Suprapubic skin (tissue), 4 donors: ENCODE measurements at regions not wholly inside any gene's neighbourhood (a gene's known extent, or its start where the extent isn't known, plus 50 kb on each side); places are given as distances from the start of the nearest gene placed in this dataset.

Source experiments
- DNase-seq, 2 donors: peaks; one replicate each; pipeline ENCODE4 v3.0.0-alpha.2; 2019; ENCODE audit warnings: low spot score in 2 of 2
- H3K27ac ChIP-seq: fragments of 200-600 bp; sonication (generic); one replicate; pipeline ENCODE4 v1.5.1; 2019
- H3K27me3 ChIP-seq: fragments of 200-600 bp; sonication (generic); one replicate; pipeline ENCODE4 v1.5.1; 2019
- H3K36me3 ChIP-seq: fragments of 200-600 bp; sonication (generic); one replicate; pipeline ENCODE4 v1.5.1; 2019
- H3K4me1 ChIP-seq: fragments of 200-600 bp; sonication (generic); one replicate; pipeline ENCODE4 v1.5.1; 2019
- H3K4me3 ChIP-seq: fragments of 200-600 bp; sonication (generic); one replicate; pipeline ENCODE4 v1.5.1; 2019; ENCODE audit warnings: mild to moderate bottlenecking
- H3K9me3 ChIP-seq: fragments of 200-600 bp; sonication (generic); one replicate; pipeline ENCODE4 v1.5.1; 2019
- EP300 ChIP-seq: sonication (generic); formaldehyde crosslinking; IDR thresholded peaks from one replicate; pipeline ENCODE4 v1.6.1; 2017; ENCODE audit warnings: antibody characterized with exemption
- POLR2A ChIP-seq, 2 donors: fragments of 450-650 bp; IDR thresholded peaks; one replicate each; pipeline ENCODE4 v1.6.1; 2017; ENCODE audit warnings: antibody characterized with exemption in 2 of 2, mild to moderate bottlenecking in 2 of 2, moderate library complexity in 2 of 2
- POLR2AphosphoS5 ChIP-seq, 3 donors: sonication (generic); formaldehyde crosslinking; IDR thresholded peaks; one replicate each; pipeline ENCODE4 v1.6.1; 2017; ENCODE audit warnings: antibody characterized with exemption in 3 of 3
- WGBS: methylation state at CpG from one replicate; pipeline ENCODE4 v1.1.5; 2018; 5-methylcytosine and 5-hydroxymethylcytosine counted together
- TF ChIP-seq, protein P1 (sequence below), 2 donors: fragments of 200-600 bp in 1 of 2; fragments of 450-650 bp in 1 of 2; sonication (generic) in 1 of 2; IDR thresholded peaks; one replicate each; pipeline ENCODE4 v1.5.1; 2016 to 2019; ENCODE audit warnings: antibody characterized with exemption in 2 of 2, mild to moderate bottlenecking in 1 of 2, moderate library complexity in 1 of 2

DNA sequence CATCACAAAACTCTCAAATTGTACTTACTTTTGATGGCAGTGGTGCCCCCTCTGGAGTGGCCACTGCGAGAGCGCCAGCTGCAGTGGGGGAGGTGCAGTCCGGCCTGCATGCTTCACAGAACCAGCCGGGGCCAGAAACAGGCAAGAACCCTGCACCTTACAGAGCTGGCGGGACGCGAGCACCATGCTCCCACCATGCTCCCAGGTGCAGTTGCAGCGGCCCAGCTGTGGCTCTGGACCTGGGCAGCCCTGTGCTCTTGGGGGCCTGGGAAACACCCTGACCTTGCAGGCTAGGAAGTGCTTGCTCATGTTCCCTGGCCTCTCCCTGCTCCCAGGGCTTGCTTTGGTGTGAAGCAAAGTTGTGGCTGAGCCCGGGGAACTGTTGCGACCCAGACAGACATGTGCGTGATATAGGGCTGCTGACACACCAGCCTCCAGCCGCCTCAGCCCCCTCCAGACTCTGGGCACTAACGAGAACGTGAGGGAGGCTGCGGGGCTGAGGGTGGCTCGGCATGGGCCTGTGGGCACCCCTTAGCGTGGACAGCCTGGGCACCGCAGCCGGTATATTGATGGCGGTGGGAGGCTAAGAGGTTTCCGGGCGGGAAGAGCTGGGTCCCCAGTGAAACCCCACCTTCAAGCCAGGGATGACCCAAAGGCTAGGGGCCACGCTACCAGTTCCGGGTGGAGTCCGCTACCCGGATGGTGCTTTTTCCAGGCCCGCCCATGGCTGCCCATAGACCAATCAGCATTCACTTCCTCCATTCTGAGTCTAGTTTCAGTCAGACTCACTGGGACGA lies 1809.9 kb upstream of the ACO1 start:
- DNase-seq: peak; percentile 56 to 59
- no peak overlapping the region for H3K4me3 ChIP-seq
- H3K27ac ChIP-seq: no peak overlapping the region
- peaks cover 13% of the 10 kb centered on the region for H3K9me3 ChIP-seq
- no peaks in the 10 kb centered on the region for H3K27me3 ChIP-seq
- H3K4me1 ChIP-seq: no peaks in the 10 kb centered on the region
- TF ChIP-seq POLR2AphosphoS5 (IDR thresholded peaks at IDR 0.05) (no peak), EP300 (no peak), POLR2A (IDR thresholded peaks at IDR 0.05) (no peak)
- TF ChIP-seq, protein P1, sequence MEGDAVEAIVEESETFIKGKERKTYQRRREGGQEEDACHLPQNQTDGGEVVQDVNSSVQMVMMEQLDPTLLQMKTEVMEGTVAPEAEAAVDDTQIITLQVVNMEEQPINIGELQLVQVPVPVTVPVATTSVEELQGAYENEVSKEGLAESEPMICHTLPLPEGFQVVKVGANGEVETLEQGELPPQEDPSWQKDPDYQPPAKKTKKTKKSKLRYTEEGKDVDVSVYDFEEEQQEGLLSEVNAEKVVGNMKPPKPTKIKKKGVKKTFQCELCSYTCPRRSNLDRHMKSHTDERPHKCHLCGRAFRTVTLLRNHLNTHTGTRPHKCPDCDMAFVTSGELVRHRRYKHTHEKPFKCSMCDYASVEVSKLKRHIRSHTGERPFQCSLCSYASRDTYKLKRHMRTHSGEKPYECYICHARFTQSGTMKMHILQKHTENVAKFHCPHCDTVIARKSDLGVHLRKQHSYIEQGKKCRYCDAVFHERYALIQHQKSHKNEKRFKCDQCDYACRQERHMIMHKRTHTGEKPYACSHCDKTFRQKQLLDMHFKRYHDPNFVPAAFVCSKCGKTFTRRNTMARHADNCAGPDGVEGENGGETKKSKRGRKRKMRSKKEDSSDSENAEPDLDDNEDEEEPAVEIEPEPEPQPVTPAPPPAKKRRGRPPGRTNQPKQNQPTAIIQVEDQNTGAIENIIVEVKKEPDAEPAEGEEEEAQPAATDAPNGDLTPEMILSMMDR (IDR thresholded peaks at IDR 0.05): no peak
- H3K36me3 ChIP-seq: no peaks in the 10 kb centered on the region
- WGBS: 92% methylated on average over 22 of the region's 28 CpGs

- no peaks in the 10 kb centered on the region for H3K27me3 ChIP-seq
- H3K4me3 ChIP-seq: no peak overlapping the region
- no peak overlapping the region for H3K27ac ChIP-seq
- no peak for TF ChIP-seq POLR2AphosphoS5 (IDR thresholded peaks at IDR 0.05)
- TF ChIP-seq, protein P1 (IDR thresholded peaks at IDR 0.05): no peak
- no peak for TF ChIP-seq EP300
- TF ChIP-seq POLR2A (IDR thresholded peaks at IDR 0.05): no peak
- H3K9me3 ChIP-seq: peaks cover 13% of the 10 kb centered on the region
- WGBS: 98% methylated on average over 13 of the region's 16 CpGs
- H3K4me1 ChIP-seq: no peaks in the 10 kb centered on the region
- DNase-seq: peak in 1 of 2 donors; percentile 71
- no peaks in the 10 kb centered on the region for H3K36me3 ChIP-seq
Measured at GRCh38 chr9:30575218-30575617, 1809.2 kb upstream of the ACO1 start.

DNA sequence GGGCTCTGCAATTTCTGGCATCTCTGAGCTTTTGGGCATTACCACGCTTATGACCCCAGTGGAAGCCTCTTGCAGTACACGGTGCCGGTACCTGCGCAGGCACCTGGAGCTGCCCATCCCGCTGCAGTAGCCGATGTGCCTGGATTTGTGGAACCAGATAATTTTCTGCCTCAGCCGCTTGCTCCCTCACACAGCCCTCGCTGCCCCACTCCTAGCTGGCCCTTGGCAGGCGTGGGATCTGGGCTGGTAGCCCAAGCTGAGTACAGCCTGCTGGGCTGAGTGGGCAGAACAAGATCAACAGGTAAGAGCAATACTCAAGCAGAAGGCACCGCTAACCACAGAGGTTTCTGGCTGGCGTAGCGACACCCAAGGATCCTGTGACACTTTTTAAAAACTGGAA lies 1808.8 kb upstream of the ACO1 start:
- WGBS: 94% methylated on average over 12 of the region's 12 CpGs
- no peak overlapping the region for H3K27ac ChIP-seq
- DNase-seq: peak in 1 of 2 donors; percentile 30
- TF ChIP-seq EP300 (no peak), POLR2A (IDR thresholded peaks at IDR 0.05) (no peak), POLR2AphosphoS5 (IDR thresholded peaks at IDR 0.05) (no peak)
- TF ChIP-seq, protein P1 (IDR thresholded peaks at IDR 0.05): no peak
- no peak overlapping the region for H3K4me3 ChIP-seq
- H3K27me3 ChIP-seq: no peaks in the 10 kb centered on the region
- H3K36me3 ChIP-seq: no peaks in the 10 kb centered on the region
- peaks cover 13% of the 10 kb centered on the region for H3K9me3 ChIP-seq
- no peaks in the 10 kb centered on the region for H3K4me1 ChIP-seq

GRCh38 chr9:30579810-30580209 lies 1804.6 kb upstream of the ACO1 start:
- no peak for DNase-seq
- 76% methylated on average over 1 of the region's 1 CpG for WGBS
- TF ChIP-seq POLR2A (IDR thresholded peaks at IDR 0.05) (no peak), POLR2AphosphoS5 (IDR thresholded peaks at IDR 0.05) (no peak), EP300 (no peak)
- TF ChIP-seq, protein P1 (IDR thresholded peaks at IDR 0.05): no peak
- Histone ChIP-seq H3K4me1 (no peaks in the 10 kb centered on the region), H3K4me3 (no peak overlapping the region), H3K36me3 (no peaks in the 10 kb centered on the region), H3K9me3 (peaks cover 3% of the 10 kb centered on the region), H3K27ac (no peak overlapping the region), H3K27me3 (no peaks in the 10 kb centered on the region)

DNA sequence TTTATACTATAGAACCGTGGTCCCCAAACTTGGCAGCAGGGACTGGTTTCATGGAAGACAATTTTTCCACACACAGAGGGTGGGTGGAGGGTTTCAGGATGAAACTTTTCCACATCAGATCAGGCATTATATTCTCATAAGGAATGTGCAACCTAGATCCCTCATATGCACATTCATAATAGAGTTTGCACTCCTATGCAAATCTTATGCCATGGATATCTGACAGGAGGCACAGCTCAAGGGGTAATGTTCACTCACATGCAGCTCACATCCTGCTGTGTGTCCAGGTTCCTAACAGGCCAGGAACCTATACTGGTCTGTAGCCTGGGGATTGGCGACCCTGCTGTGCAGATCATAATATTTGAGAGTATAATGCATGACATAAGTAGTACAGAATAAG lies 1802.2 kb upstream of the ACO1 start:
- 74% methylated on average over 2 of the region's 2 CpGs for WGBS
- H3K27ac ChIP-seq: no peak overlapping the region
- H3K4me1 ChIP-seq: no peaks in the 10 kb centered on the region
- H3K27me3 ChIP-seq: no peaks in the 10 kb centered on the region
- TF ChIP-seq EP300: no peak
- TF ChIP-seq POLR2AphosphoS5 (IDR thresholded peaks at IDR 0.05): no peak
- TF ChIP-seq, protein P1 (IDR thresholded peaks at IDR 0.05): no peak
- TF ChIP-seq POLR2A (IDR thresholded peaks at IDR 0.05): no peak
- DNase-seq: no peak
- H3K36me3 ChIP-seq: no peaks in the 10 kb centered on the region
- no peak overlapping the region for H3K4me3 ChIP-seq
- H3K9me3 ChIP-seq: no peaks in the 10 kb centered on the region
